Stimulated activated CD4-positive, alpha-beta T cell treated with anti-CD3 and anti-CD28 coated beads, Interleukin-2, amount 100 ng/mL, for 48 hours (primary cell): ENCODE measurements at regions not wholly inside any gene's neighbourhood (a gene's known extent, or its start where the extent isn't known, plus 50 kb on each side); places are given as distances from the start of the nearest gene placed in this dataset.

Experiments used
- DNase-seq, 2 donors: peaks; one replicate each; pipeline ENCODE4 v3.0.0-alpha.2; 2020

GRCh38 chr5:7315118-7315517, 80.8 kb upstream of the ADCY2 start:
- DNase-seq, result no peak

- DNase-seq, result no peak
Measured at GRCh38 chr5:7317751-7318150, 78.2 kb upstream of the ADCY2 start.

- no peak for DNase-seq
Measured at GRCh38 chr5:7320701-7321301, 75.1 kb upstream of the ADCY2 start.

- DNase-seq, result no peak
Measured at GRCh38 chr5:7321724-7322123, 74.2 kb upstream of the ADCY2 start.

- no peak for DNase-seq
Measured at GRCh38 chr5:7324919-7325318, 71.0 kb upstream of the ADCY2 start.

DNA sequence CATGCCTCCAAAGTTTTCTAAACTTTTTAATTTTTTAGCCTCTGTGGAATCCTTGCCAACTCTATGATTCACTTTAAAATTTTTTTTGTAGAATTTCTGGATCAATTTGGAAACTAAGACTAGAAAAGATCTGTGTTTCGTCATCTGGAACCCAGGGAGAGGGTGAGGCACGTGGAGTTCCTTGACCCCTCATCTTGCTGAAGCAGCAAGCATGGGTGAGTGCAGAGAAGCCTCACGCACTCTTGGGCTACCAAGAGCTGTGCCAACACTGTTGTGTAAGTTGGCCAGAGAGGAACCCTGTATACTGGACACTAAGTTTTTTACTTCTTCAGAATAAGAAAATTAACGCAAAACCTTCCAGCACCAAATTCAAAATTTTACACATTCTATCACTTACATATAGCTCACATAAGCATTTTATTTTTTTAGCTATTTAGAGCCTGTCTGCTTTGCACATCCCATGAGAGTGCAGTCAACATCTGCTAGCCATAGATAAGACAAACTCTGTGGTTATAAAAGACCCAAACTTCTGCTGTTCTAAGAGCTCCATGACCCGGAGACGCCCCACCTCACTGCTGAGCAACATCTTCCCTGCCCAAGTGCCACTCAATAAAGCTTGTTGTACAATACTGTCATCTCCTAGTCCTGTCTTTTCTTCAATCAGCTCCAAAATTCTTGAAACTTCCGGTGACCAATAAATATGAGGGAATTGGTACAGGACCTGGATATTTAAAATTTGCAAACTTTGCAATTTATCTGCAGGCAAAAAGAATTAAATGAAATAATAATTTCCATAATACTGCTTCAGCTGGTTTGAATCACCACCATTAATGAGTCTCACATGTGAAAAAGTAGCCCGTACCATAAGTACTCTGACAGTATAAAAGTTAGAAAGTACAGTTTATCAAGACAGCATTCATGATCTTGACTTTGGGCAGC, 69.7 kb upstream of the ADCY2 start:
- DNase-seq, result no peak

GRCh38 chr5:7329141-7329540, 66.8 kb upstream of the ADCY2 start:
- no peak for DNase-seq

DNA sequence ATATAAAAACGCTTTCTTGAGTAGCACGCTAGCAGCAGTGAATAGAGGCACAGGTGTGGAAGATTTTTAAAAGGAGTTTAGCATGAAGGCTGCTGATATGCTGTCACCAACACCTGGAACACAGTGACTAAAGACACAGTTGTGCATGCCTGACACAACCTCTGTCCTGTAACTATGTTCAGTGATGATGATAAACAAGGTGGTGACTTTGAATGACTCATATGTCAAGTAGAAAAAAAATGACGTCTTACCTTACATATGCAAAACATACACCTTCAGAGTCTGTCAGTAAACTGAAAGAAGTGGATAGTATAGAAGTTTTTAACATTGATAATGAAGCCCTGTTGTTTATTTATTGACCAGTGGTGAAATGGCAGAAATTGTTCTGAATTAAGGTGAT, 66.2 kb upstream of the ADCY2 start:
- no peak for DNase-seq

- DNase-seq, result no peak
Measured at GRCh38 chr5:7330256-7330655, 65.7 kb upstream of the ADCY2 start.

DNA sequence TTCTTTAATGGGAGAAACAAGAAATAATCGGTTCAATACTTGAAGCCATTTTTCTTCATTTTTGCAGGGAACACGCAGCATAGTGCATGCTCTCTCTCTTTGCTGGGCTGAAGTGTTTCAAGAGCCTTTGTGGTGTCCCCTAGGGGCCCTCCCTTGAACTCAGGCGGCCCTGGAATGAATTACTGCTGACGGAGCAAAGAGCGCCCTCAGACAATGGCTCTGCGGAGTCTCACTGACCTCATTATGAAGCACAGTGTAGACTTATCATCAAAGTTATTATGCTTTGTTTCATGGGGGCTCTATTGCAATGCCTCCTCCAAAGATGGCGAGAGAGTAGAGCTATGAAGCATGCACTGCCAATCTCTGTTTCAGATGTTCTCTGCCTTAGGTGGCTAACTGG, 64.8 kb upstream of the ADCY2 start:
- DNase-seq, result no peak
